Chondrocyte (in vitro differentiated cells): ENCODE measurements at regions not wholly inside any gene's neighbourhood (a gene's known extent, or its start where the extent isn't known, plus 50 kb on each side); places are given as distances from the start of the nearest gene placed in this dataset.
A peak's percentile ranks its signal among the peaks of the same experiment; 100 is the strongest.

ENCODE experiments used
- DNase-seq: peaks from one replicate; pipeline ENCODE4 v3.0.0; 2021; ENCODE audit warnings: mixed read lengths, low spot score
- H3K27ac Mint-ChIP-seq: one replicate; pipeline ENCODE4 v1.8.0; 2021; ENCODE audit warnings: mild to moderate bottlenecking, moderate library complexity, mixed read lengths; ENCODE audit not compliant: unreplicated experiment
- H3K27me3 Mint-ChIP-seq: 2 replicates; pipeline ENCODE4 v1.8.0; 2021; ENCODE audit warnings: low read depth, mixed read lengths
- H3K36me3 Mint-ChIP-seq: 2 replicates; pipeline ENCODE4 v1.8.0; 2021; ENCODE audit warnings: low read depth, mixed read lengths
- H3K4me1 Mint-ChIP-seq: 2 replicates; pipeline ENCODE4 v1.8.0; 2021; ENCODE audit warnings: low read depth, mild to moderate bottlenecking, mixed read lengths
- H3K4me3 Mint-ChIP-seq: one replicate; pipeline ENCODE4 v1.8.0; 2021; ENCODE audit warnings: mild to moderate bottlenecking, moderate library complexity, mixed read lengths; ENCODE audit not compliant: unreplicated experiment
- H3K9me3 Mint-ChIP-seq: 2 replicates; pipeline ENCODE4 v1.8.0; 2021; ENCODE audit warnings: low read depth, mixed read lengths
- CTCF ChIP-seq: fragments of 200-600 bp; sonication (generic); IDR thresholded peaks from 2 replicates; pipeline ENCODE4 v1.5.0; 2021; ENCODE audit warnings: antibody characterized with exemption, mild to moderate bottlenecking, moderate library complexity

GRCh38 chr1:234875328-234875952, 253.2 kb downstream of the TOMM20 start:
- Mint-ChIP-seq H3K27me3 (no peaks in the 10 kb centered on the region), H3K36me3 (no peaks in the 10 kb centered on the region), H3K4me1 (peaks cover 5% of the 10 kb centered on the region), H3K9me3 (no peaks in the 10 kb centered on the region), H3K27ac (no peak overlapping the region), H3K4me3 (no peak overlapping the region)
- DNase-seq = peak; percentile 49
- no peak for TF ChIP-seq CTCF

- H3K27me3 Mint-ChIP-seq = peaks cover under 1% of the 10 kb centered on the region
- DNase-seq = peak; percentile 37
- H3K36me3 Mint-ChIP-seq = no peaks in the 10 kb centered on the region
- no peak overlapping the region for H3K4me3 Mint-ChIP-seq
- peaks cover 5% of the 10 kb centered on the region for H3K4me1 Mint-ChIP-seq
- no peaks in the 10 kb centered on the region for H3K9me3 Mint-ChIP-seq
- no peak overlapping the region for H3K27ac Mint-ChIP-seq
- TF ChIP-seq CTCF = no peak
Measured at GRCh38 chr1:234874291-234875288, 254.0 kb downstream of the TOMM20 start.

- no peak for DNase-seq
- peaks cover 5% of the 10 kb centered on the region for H3K4me1 Mint-ChIP-seq
- no peak overlapping the region for H3K4me3 Mint-ChIP-seq
- H3K36me3 Mint-ChIP-seq = no peaks in the 10 kb centered on the region
- peaks cover 6% of the 10 kb centered on the region for H3K27me3 Mint-ChIP-seq
- TF ChIP-seq CTCF = no peak
- H3K27ac Mint-ChIP-seq = no peak overlapping the region
- no peaks in the 10 kb centered on the region for H3K9me3 Mint-ChIP-seq
Measured at GRCh38 chr1:234871710-234872271, 256.8 kb downstream of the TOMM20 start.

- peaks cover 6% of the 10 kb centered on the region for H3K27me3 Mint-ChIP-seq
- no peaks in the 10 kb centered on the region for H3K9me3 Mint-ChIP-seq
- H3K27ac Mint-ChIP-seq = no peak overlapping the region
- DNase-seq = no peak
- H3K4me3 Mint-ChIP-seq = no peak overlapping the region
- no peaks in the 10 kb centered on the region for H3K36me3 Mint-ChIP-seq
- H3K4me1 Mint-ChIP-seq = peaks cover 8% of the 10 kb centered on the region
- TF ChIP-seq CTCF = no peak
Measured at GRCh38 chr1:234871039-234871709, 257.5 kb downstream of the TOMM20 start.
